ENCODE measurements at regions not wholly inside any gene's neighbourhood (a gene's known extent, or its start where the extent isn't known, plus 50 kb on each side); places are given as distances from the start of the nearest gene placed in this dataset.
"Not testable (repeated sequence)": the region's sequence is repeated elsewhere in the genome, so short reads cannot be mapped to it uniquely, and the experiment has no call there.

DNA sequence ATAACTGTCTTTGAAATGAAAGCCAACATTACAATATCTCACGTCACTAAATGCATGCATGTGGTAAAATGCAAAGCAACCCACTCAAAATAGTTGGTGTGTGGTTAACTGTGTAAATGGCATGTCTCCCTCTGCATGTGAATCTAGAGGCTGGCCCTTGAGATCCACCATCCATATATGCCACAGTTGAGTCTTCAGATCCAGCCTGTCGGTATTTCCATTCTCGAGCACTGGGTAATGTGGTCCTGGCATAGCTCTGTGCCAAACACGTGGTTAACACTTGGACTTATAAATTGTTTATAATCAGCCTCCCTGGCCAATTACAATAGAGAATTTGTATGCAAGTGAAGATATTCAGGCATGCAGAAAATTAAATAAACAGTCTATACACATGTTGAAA, 90.3 kb downstream of the LYZL1 start:
- no peak for TF ChIP-seq RAD21 (conservative IDR thresholded peaks at IDR 0.05)
- Histone ChIP-seq H4K20me1 (ENCODE audit: insufficient read depth) (no peaks in the 10 kb centered on the region), H3K9me3 (ENCODE audit: low read length) (no peaks in the 10 kb centered on the region), H3K9ac (ENCODE audit: low read length) (no peak overlapping the region), H3K27me3 (ENCODE audit: insufficient read depth, low read depth, low read length) (no peaks in the 10 kb centered on the region), H3F3A (ENCODE audit: insufficient read depth, low read length, poor library complexity, severe bottlenecking) (no peaks in the 10 kb centered on the region), H3K36me3 (ENCODE audit: insufficient read depth, low read length) (no peaks in the 10 kb centered on the region), H3K9me2 (ENCODE audit: insufficient read depth, low read length) (no peaks in the 10 kb centered on the region), H3K27ac (ENCODE audit: low read length) (no peak overlapping the region), H3K79me2 (replicated peaks; ENCODE audit: insufficient read depth, low read length) (no peaks in the 10 kb centered on the region), H3K4me3 (ENCODE audit: low read length) (no peak overlapping the region), H2AFZ (ENCODE audit: low read depth, low read length) (no peak overlapping the region), H3K4me2 (ENCODE audit: low read length) (no peak overlapping the region)

DNA sequence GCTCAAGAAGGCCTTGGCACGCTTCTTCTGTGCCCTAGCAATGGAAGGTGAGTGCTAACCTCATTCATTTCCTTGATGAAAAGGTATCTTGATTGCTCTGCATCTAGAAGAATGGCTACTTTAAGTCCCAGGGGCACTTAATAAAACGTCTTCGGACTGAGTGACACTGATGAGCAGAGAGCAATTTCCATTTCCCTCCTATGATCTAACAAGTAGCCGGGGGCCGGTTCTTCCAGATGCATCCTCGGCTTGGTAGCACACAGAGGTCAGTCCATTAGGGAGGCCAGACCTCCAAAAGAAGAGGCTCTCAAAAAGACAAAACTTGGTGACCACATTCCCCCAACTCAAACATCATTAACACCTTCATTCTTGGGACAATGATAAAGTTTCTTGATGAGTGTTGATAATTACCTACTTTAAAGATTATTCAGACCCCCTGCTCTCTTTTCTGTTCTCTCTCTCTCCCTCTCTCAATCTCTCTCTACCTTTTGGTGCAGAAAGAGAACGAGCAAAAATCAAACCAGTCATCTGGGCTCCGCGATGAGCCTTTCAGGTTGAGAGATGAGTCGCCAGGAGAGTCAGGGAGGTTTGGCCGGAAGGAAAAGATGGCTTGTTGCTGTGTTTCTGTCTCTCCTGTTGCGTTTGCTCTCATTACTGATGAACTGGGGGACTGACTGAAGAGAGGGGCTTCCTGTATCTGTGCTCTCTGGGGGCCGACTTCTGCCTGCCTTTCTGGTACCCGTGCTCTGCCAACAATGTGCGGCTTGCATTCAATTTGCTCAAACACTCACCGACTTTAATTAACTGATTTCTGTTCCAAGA, 91.1 kb downstream of the LYZL1 start:
- not testable (repeated sequence) for H3K79me2 ChIP-seq (replicated peaks; ENCODE audit: insufficient read depth, low read length); H3K4me3 ChIP-seq (ENCODE audit: low read length); H3K9me2 ChIP-seq (ENCODE audit: insufficient read depth, low read length); H3F3A ChIP-seq (ENCODE audit: insufficient read depth, low read length, poor library complexity, severe bottlenecking); H3K4me2 ChIP-seq (ENCODE audit: low read length); H2AFZ ChIP-seq (ENCODE audit: low read depth, low read length); H3K27me3 ChIP-seq (ENCODE audit: insufficient read depth, low read depth, low read length); H3K9ac ChIP-seq (ENCODE audit: low read length); H3K9me3 ChIP-seq (ENCODE audit: low read length); H4K20me1 ChIP-seq (ENCODE audit: insufficient read depth); H3K36me3 ChIP-seq (ENCODE audit: insufficient read depth, low read length)
- peak overlapping the region; percentile 12 for H3K27ac ChIP-seq (ENCODE audit: low read length)

DNA sequence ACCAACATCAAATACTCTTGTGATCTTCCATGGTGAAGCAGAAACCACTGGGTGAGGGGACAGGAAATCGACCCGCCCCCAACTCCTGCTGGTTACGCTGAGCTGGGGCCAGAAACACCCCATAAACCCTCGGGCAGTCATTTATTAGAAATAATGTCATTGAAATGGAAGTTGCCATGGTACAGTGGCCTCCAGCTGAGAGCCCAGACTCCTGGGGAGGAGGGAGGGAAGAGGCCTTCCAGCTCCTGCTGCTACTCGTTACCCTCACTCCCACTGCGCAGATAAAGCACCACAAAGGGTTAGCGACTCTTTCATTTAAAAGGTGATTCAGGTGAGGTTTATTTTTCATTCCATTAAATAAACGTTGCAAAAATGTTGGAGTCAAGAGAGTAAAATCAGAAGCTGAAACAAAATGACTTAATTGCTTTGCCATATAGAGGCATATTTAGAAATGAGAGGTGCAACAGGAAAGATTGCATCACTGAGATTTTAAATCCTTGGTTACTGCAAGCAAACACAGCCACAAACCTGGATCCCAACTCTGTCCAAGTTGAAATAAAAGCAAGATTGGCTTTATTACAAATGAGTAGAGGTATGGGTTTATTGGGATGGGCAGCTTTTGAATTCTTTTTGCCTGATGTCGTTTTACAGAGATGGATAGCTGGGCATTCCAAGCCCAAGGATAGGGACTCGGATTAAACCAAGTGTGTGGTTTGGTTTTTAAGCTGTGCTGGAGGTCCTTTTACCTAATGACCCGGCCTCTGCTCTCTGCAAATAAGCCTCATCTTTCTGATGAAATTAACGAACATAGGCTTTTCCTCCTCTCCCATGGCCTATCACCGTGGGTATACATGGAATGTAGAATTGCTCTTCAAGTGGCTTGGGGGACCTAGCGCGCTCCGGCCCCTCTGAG, 92.0 kb downstream of the LYZL1 start:
- not testable (repeated sequence) for H3K9me2 ChIP-seq (ENCODE audit: insufficient read depth, low read length); H3K79me2 ChIP-seq (replicated peaks; ENCODE audit: insufficient read depth, low read length); H3K9me3 ChIP-seq (ENCODE audit: low read length); H3K9ac ChIP-seq (ENCODE audit: low read length); H3K4me2 ChIP-seq (ENCODE audit: low read length); H3F3A ChIP-seq (ENCODE audit: insufficient read depth, low read length, poor library complexity, severe bottlenecking); H3K36me3 ChIP-seq (ENCODE audit: insufficient read depth, low read length); H3K27me3 ChIP-seq (ENCODE audit: insufficient read depth, low read depth, low read length); H3K4me3 ChIP-seq (ENCODE audit: low read length); H2AFZ ChIP-seq (ENCODE audit: low read depth, low read length); H4K20me1 ChIP-seq (ENCODE audit: insufficient read depth)
- H3K27ac ChIP-seq (ENCODE audit: low read length), result peak overlapping the region; percentile 12

DNA sequence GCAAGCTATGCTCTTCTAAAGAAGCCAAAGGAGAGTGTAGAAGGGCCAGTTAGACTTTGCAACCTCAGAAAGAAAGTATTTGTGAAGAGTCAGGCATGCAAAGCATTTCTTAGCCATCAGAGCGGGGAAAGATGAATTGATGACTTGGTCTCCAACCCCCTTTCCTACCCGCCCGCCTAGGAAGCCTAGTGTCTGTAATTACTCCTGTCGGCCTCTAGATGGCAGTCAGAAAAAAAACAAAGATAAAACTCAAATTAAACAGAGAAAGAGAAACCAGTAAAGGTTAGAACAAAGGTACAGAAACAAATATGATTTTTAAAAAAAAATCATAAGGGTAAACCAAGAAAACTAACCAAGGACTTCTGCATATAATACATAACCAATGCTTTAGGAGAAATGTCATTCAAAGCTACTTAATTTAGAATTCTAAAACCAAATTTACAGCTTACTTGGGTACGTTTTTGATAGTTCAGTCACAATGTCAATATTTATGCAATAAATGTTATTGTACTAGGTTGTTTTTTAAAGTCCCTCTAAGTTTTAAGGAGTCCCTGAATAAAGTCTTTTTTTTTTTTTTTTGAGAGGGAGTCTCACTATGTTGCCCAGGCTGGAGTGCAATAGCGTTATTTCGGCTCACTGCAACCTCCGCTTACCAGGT, 97.6 kb downstream of the LYZL1 start:
- H3K4me2 ChIP-seq (ENCODE audit: low read length), result no peak overlapping the region
- no peaks in the 10 kb centered on the region for H3K36me3 ChIP-seq (ENCODE audit: insufficient read depth, low read length)

More for the DNA sequence above, 97.6 kb downstream of the LYZL1 start:
- no peaks in the 10 kb centered on the region for H3F3A ChIP-seq (ENCODE audit: insufficient read depth, low read length, poor library complexity, severe bottlenecking)
- no peaks in the 10 kb centered on the region for H3K79me2 ChIP-seq (replicated peaks; ENCODE audit: insufficient read depth, low read length)
- TF ChIP-seq EP300 (conservative IDR thresholded peaks at IDR 0.05; ENCODE audit: poor library complexity, severe bottlenecking) (no peak), RAD21 (conservative IDR thresholded peaks at IDR 0.05) (peak; percentile 45), EZH2 (IDR thresholded peaks at IDR 0.05; ENCODE audit: borderline replicate concordance, insufficient read depth, low read length, poor library complexity, severe bottlenecking) (no peak), SMC3 (conservative IDR thresholded peaks at IDR 0.05; ENCODE audit: poor library complexity) (peak; percentile 61)
- TF ChIP-seq, protein P1, sequence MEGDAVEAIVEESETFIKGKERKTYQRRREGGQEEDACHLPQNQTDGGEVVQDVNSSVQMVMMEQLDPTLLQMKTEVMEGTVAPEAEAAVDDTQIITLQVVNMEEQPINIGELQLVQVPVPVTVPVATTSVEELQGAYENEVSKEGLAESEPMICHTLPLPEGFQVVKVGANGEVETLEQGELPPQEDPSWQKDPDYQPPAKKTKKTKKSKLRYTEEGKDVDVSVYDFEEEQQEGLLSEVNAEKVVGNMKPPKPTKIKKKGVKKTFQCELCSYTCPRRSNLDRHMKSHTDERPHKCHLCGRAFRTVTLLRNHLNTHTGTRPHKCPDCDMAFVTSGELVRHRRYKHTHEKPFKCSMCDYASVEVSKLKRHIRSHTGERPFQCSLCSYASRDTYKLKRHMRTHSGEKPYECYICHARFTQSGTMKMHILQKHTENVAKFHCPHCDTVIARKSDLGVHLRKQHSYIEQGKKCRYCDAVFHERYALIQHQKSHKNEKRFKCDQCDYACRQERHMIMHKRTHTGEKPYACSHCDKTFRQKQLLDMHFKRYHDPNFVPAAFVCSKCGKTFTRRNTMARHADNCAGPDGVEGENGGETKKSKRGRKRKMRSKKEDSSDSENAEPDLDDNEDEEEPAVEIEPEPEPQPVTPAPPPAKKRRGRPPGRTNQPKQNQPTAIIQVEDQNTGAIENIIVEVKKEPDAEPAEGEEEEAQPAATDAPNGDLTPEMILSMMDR (IDR thresholded peaks at IDR 0.05; ENCODE audit: poor library complexity, severe bottlenecking), result peak; percentile 72
- H4K20me1 ChIP-seq (ENCODE audit: insufficient read depth), result no peaks in the 10 kb centered on the region
- H3K4me3 ChIP-seq (ENCODE audit: low read length), result no peak overlapping the region
- H3K9ac ChIP-seq (ENCODE audit: low read length), result no peak overlapping the region
- no peaks in the 10 kb centered on the region for H3K27me3 ChIP-seq (ENCODE audit: insufficient read depth, low read depth, low read length)
- H3K27ac ChIP-seq (ENCODE audit: low read length), result no peak overlapping the region
- no peak overlapping the region for H2AFZ ChIP-seq (ENCODE audit: low read depth, low read length)
- H3K9me3 ChIP-seq (ENCODE audit: low read length), result no peaks in the 10 kb centered on the region
- no peaks in the 10 kb centered on the region for H3K9me2 ChIP-seq (ENCODE audit: insufficient read depth, low read length)

Measured in neural cell (in vitro differentiated cells).